ENCODE measurements at regions not wholly inside any gene's neighbourhood (a gene's known extent, or its start where the extent isn't known, plus 50 kb on each side); places are given as distances from the start of the nearest gene placed in this dataset.

DNA sequence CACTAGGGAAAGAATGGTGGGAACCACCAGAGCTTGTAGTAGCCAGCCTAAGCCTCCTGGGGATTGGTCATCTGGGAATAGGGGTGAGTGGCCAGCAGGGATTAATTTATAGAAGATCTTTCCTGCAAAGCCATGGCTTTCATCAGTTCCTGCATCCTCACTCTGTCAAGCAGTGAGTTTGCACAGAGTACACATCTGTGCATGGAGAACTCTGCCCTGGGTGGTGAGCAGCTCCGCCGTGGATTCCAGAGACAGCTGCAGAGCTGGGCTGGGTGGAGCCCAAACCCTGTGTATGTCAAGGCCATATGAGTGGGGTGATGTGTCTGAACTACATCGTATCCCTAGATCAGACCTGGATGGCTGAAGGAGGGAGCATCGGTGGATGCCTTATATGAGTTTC, 182.2 kb downstream of the GLI2 start:
- DNase-seq = no peak
- no peak overlapping the region for H3K27ac ChIP-seq
- no peaks in the 10 kb centered on the region for H3K27me3 ChIP-seq
- TF ChIP-seq CTCF (IDR thresholded peaks at IDR 0.05) (no peak), POLR2A (IDR thresholded peaks at IDR 0.05) (no peak)
- intact Hi-C loops (cut with DNase I) = no loop called here
- H3K9me3 ChIP-seq = no peaks in the 10 kb centered on the region
- no peaks in the 10 kb centered on the region for H3K36me3 ChIP-seq (replicated peaks in 1 of 2; ENCODE audit: insufficient read depth in 1 of 2, low read depth in 2 of 2)
- WGBS, 2 donors = 67 to 78% methylated on average over 1 to 4 of the region's 4 CpGs
- H3K4me1 ChIP-seq = peaks cover 17% of the 10 kb centered on the region
- ATAC-seq = no peak
- H3K4me3 ChIP-seq = no peak overlapping the region

- DNase-seq (no peak), ATAC-seq (no peak)
- peaks cover 17% of the 10 kb centered on the region for H3K4me1 ChIP-seq
- TF ChIP-seq POLR2A (IDR thresholded peaks at IDR 0.05) (no peak), CTCF (IDR thresholded peaks at IDR 0.05) (no peak)
- H3K9me3 ChIP-seq = no peaks in the 10 kb centered on the region
- no peaks in the 10 kb centered on the region for H3K36me3 ChIP-seq (replicated peaks in 1 of 2; ENCODE audit: insufficient read depth in 1 of 2, low read depth in 2 of 2)
- H3K27ac ChIP-seq = no peak overlapping the region
- H3K27me3 ChIP-seq = no peaks in the 10 kb centered on the region
- intact Hi-C loops (cut with DNase I) = no loop called here
- 80 to 93% methylated on average over 1 to 8 of the region's 8 CpGs for WGBS, 2 donors
- H3K4me3 ChIP-seq = no peak overlapping the region
Observed at GRCh38 chr2:120919216-120919615, 183.5 kb downstream of the GLI2 start.

- WGBS, 2 donors = 84 to 91% methylated on average over 12 to 19 of the region's 19 CpGs
- no peak overlapping the region for H3K27ac ChIP-seq
- intact Hi-C loops (cut with DNase I) = no loop called here
- DNase-seq = no peak
- peak; percentile 13 for ATAC-seq
- no peaks in the 10 kb centered on the region for H3K27me3 ChIP-seq
- no peaks in the 10 kb centered on the region for H3K36me3 ChIP-seq (replicated peaks in 1 of 2; ENCODE audit: insufficient read depth in 1 of 2, low read depth in 2 of 2)
- no peaks in the 10 kb centered on the region for H3K9me3 ChIP-seq
- TF ChIP-seq POLR2A (IDR thresholded peaks at IDR 0.05) = no peak
- TF ChIP-seq CTCF (IDR thresholded peaks at IDR 0.05) = no peak
- peaks cover 10% of the 10 kb centered on the region for H3K4me1 ChIP-seq
- H3K4me3 ChIP-seq = no peak overlapping the region
Observed at GRCh38 chr2:120919771-120920453, 184.2 kb downstream of the GLI2 start.

DNA sequence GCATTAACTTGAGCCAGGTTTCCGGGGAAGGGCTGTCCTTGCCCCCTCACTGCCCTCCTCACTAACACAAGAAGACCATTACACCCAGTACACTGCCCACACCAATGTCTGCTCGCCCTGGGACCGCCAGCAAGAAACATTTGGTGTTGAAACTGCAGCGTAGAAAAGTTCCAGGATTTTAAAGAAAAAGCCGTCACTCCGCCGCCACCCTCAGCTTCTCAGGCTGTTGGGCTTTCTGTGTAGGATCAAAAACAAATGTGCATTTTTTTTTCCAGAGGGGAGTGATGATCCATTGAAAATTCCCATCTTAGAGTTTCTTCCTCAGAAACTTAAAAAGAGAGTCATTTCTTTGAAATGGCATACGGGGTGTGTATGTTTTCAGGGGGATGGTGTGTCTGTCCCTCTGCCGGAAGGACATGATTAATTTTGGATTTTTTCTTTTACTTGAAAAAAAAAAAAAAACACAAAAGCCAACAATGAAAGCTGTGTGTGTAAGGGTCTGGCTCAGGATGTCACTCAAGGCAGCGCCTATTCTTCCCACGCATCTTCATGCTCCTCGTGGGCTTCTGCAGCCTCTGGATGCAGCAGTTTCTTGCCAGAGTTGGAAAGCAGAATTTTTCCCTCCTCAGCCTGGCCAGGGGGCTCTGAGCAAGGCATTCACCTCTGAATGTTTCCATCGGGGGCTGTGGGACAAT, 184.9 kb downstream of the GLI2 start:
- Histone ChIP-seq H3K36me3 (replicated peaks in 1 of 2; ENCODE audit: insufficient read depth in 1 of 2, low read depth in 2 of 2) (no peaks in the 10 kb centered on the region), H3K4me1 (peaks cover 5% of the 10 kb centered on the region), H3K4me3 (no peak overlapping the region), H3K27me3 (no peaks in the 10 kb centered on the region), H3K27ac (no peak overlapping the region), H3K9me3 (no peaks in the 10 kb centered on the region)
- no peak for DNase-seq
- intact Hi-C loops (cut with DNase I) = no loop called here
- ATAC-seq = peak; percentile 13
- WGBS, 2 donors = 81 to 90% methylated on average over 13 of the region's 13 CpGs
- TF ChIP-seq CTCF (IDR thresholded peaks at IDR 0.05) = no peak
- no peak for TF ChIP-seq POLR2A (IDR thresholded peaks at IDR 0.05)

DNA sequence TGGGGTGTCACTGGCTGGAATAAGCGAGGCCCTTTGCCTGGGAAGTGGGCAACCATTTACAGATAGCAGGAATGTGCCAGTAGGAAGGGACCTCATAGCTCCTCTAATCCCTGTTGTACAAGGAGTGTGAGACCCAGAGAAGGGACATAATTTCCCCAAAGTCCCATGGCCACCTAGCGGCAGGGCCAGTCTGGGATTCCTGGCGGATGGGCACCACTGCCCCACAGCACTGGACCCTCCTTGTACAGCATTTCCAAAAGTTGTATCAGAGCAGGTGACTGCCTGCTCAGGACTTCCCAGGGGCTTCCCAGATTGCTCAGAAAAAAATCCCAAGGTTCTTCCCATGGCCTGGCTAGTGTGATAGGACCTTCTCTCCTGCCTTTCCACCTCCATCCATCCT, 185.8 kb downstream of the GLI2 start:
- WGBS, 2 donors = 96 to 98% methylated on average over 3 of the region's 3 CpGs
- no peak for ATAC-seq
- intact Hi-C loops (cut with DNase I) = no loop called here
- H3K27me3 ChIP-seq = no peaks in the 10 kb centered on the region
- H3K9me3 ChIP-seq = no peaks in the 10 kb centered on the region
- no peak for DNase-seq
- H3K4me3 ChIP-seq = no peak overlapping the region
- no peaks in the 10 kb centered on the region for H3K36me3 ChIP-seq (replicated peaks in 1 of 2; ENCODE audit: insufficient read depth in 1 of 2, low read depth in 2 of 2)
- no peaks in the 10 kb centered on the region for H3K4me1 ChIP-seq
- TF ChIP-seq CTCF (IDR thresholded peaks at IDR 0.05) (no peak), POLR2A (IDR thresholded peaks at IDR 0.05) (no peak)
- H3K27ac ChIP-seq = no peak overlapping the region
